Lower leg skin (tissue), 3 donors: ENCODE measurements at regions not wholly inside any gene's neighbourhood (a gene's known extent, or its start where the extent isn't known, plus 50 kb on each side); places are given as distances from the start of the nearest gene placed in this dataset.

Experiments
- POLR2A ChIP-seq, 2 donors: fragments of 450-650 bp; IDR thresholded peaks; one replicate each; pipeline ENCODE4 v1.6.1; 2016 to 2017; ENCODE audit warnings: antibody characterized with exemption in 2 of 2, mild to moderate bottlenecking in 1 of 2, moderate library complexity in 1 of 2
- TF ChIP-seq, protein P1 (sequence below), 3 donors: fragments of 450-650 bp; IDR thresholded peaks; one replicate each; pipeline ENCODE4 v1.5.1; 2016; ENCODE audit warnings: antibody characterized with exemption in 3 of 3, mild to moderate bottlenecking in 3 of 3, moderate library complexity in 2 of 3

DNA sequence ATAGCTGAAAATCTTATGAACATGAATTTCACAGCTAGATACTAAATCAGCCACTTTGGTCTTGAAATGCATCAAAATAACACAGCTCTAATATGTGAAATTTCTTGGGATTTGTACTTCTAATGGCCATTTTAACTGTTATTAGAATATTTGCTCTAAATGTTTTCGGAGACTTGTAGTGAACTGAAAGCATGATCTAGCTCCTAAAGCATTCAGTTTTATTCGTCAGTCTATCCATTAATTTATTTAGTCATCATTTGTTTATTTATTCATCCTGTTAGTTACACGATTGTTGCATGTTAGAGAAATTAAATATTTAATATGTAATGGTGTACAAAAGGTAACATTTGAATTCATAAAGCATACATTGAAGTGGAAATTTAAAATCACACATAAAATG is 1132.7 kb downstream of the SLITRK1 start:
- TF ChIP-seq, protein P1, sequence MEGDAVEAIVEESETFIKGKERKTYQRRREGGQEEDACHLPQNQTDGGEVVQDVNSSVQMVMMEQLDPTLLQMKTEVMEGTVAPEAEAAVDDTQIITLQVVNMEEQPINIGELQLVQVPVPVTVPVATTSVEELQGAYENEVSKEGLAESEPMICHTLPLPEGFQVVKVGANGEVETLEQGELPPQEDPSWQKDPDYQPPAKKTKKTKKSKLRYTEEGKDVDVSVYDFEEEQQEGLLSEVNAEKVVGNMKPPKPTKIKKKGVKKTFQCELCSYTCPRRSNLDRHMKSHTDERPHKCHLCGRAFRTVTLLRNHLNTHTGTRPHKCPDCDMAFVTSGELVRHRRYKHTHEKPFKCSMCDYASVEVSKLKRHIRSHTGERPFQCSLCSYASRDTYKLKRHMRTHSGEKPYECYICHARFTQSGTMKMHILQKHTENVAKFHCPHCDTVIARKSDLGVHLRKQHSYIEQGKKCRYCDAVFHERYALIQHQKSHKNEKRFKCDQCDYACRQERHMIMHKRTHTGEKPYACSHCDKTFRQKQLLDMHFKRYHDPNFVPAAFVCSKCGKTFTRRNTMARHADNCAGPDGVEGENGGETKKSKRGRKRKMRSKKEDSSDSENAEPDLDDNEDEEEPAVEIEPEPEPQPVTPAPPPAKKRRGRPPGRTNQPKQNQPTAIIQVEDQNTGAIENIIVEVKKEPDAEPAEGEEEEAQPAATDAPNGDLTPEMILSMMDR (IDR thresholded peaks at IDR 0.05) = no peak
- TF ChIP-seq POLR2A (IDR thresholded peaks at IDR 0.05) = no peak
